Keratinocyte (primary cell): ENCODE measurements at regions not wholly inside any gene's neighbourhood (a gene's known extent, or its start where the extent isn't known, plus 50 kb on each side); places are given as distances from the start of the nearest gene placed in this dataset.

Experiments used
- DNase-seq: peaks from one replicate; pipeline ENCODE4 v3.0.0-alpha.2; 2011; ENCODE audit warnings: low read depth, missing footprints, low spot score
- FAIRE-seq: peaks from 2 replicates; lab custom pipeline; 2011; peaks lifted over from hg19 to GRCh38; lab: Jason Lieb, UNC
- H2AFZ ChIP-seq: 2 replicates; pipeline ENCODE4 v1.6.0; 2012; ENCODE audit warnings: low read length, control low read depth, inconsistent platforms; ENCODE audit not compliant: control insufficient read depth
- H3K27ac ChIP-seq: 2 replicates; pipeline ENCODE4 v1.5.1; 2011; ENCODE audit warnings: low read length; ENCODE audit not compliant: control insufficient read depth, insufficient read depth
- H3K27me3 ChIP-seq: 3 replicates; pipeline ENCODE4 v1.6.0; 2011; ENCODE audit warnings: low read length; ENCODE audit not compliant: control insufficient read depth, insufficient read depth; ENCODE audit errors: extremely low read depth
- H3K36me3 ChIP-seq, 2 experiments: 2 replicates in 1 of 2; 3 replicates in 1 of 2; pipeline ENCODE4 v1.5.1; 2011; ENCODE audit warnings: low read length in 2 of 2, mild to moderate bottlenecking in 1 of 2; ENCODE audit not compliant: control insufficient read depth in 2 of 2, insufficient read depth in 2 of 2; ENCODE audit errors: extremely low read depth in 1 of 2
- H3K4me1 ChIP-seq: 3 replicates; pipeline ENCODE4 v1.5.1; 2011; ENCODE audit warnings: low read length; ENCODE audit not compliant: control insufficient read depth, insufficient read depth; ENCODE audit errors: extremely low read depth
- H3K4me2 ChIP-seq: 3 replicates; pipeline ENCODE4 v1.6.0; 2011; ENCODE audit warnings: low read depth, low read length; ENCODE audit not compliant: control insufficient read depth, insufficient read depth; ENCODE audit errors: extremely low read depth
- H3K4me3 ChIP-seq, 3 experiments: fragments of 200-600 bp in 1 of 3; sonication (generic) in 1 of 3; 2 replicates in 2 of 3; 3 replicates in 1 of 3; pipeline ENCODE4 v1.5.1; 2011 to 2016; ENCODE audit warnings: low read length in 3 of 3, mild to moderate bottlenecking in 3 of 3, control low read depth in 2 of 3, inconsistent platforms in 1 of 3, low read depth in 1 of 3, mixed read lengths in 1 of 3, mixed run types in 1 of 3, moderate library complexity in 1 of 3; ENCODE audit not compliant: control insufficient read depth in 2 of 3, insufficient read depth in 2 of 3; ENCODE audit errors: extremely low read depth in 1 of 3
- H3K79me2 ChIP-seq: 2 replicates; pipeline ENCODE4 v1.6.0; 2012; ENCODE audit warnings: low read length; ENCODE audit not compliant: control insufficient read depth, insufficient read depth
- H3K9ac ChIP-seq: 3 replicates; pipeline ENCODE4 v1.6.0; 2011; ENCODE audit warnings: low read length; ENCODE audit not compliant: control insufficient read depth, insufficient read depth; ENCODE audit errors: extremely low read depth
- H3K9me1 ChIP-seq: 3 replicates; pipeline ENCODE4 v1.6.0; 2011; ENCODE audit warnings: low read length; ENCODE audit not compliant: control insufficient read depth, insufficient read depth; ENCODE audit errors: extremely low read depth
- H3K9me3 ChIP-seq: 2 replicates; pipeline ENCODE4 v1.5.1; 2012; ENCODE audit warnings: low read depth, low read length; ENCODE audit not compliant: control insufficient read depth
- H4K20me1 ChIP-seq: 3 replicates; pipeline ENCODE4 v1.6.0; 2011; ENCODE audit warnings: low read length; ENCODE audit not compliant: control insufficient read depth, insufficient read depth; ENCODE audit errors: extremely low read depth
- EZH2 ChIP-seq: IDR thresholded peaks from one replicate; pipeline ENCODE4 v1.6.1; 2012; ENCODE audit warnings: inconsistent platforms, mild to moderate bottlenecking, low read length, moderate library complexity
- dilution Hi-C: fragments of 300-500 bp; cut with MboI; formaldehyde crosslinking; loops from one replicate; pipeline ENCODE4 v1.7.0; 2020; ENCODE audit warnings: low sequenced_read_pairs; ENCODE audit not compliant: extremely low pct_ligation_motif_present
- TF ChIP-seq, protein P1 (sequence below), 3 experiments: IDR thresholded peaks in 1 of 3; conservative IDR thresholded peaks in 1 of 3; optimal IDR thresholded peaks in 1 of 3; 2 replicates in 2 of 3; 3 replicates in 1 of 3; pipeline versions ENCODE3 to v1.5.1; 2011; ENCODE audit warnings: low read length in 3 of 3, mild to moderate bottlenecking in 3 of 3, moderate library complexity in 2 of 3, control low read depth in 1 of 3, inconsistent platforms in 1 of 3; ENCODE audit not compliant: insufficient read depth in 2 of 3; ENCODE audit errors: extremely low read depth in 1 of 3

DNA sequence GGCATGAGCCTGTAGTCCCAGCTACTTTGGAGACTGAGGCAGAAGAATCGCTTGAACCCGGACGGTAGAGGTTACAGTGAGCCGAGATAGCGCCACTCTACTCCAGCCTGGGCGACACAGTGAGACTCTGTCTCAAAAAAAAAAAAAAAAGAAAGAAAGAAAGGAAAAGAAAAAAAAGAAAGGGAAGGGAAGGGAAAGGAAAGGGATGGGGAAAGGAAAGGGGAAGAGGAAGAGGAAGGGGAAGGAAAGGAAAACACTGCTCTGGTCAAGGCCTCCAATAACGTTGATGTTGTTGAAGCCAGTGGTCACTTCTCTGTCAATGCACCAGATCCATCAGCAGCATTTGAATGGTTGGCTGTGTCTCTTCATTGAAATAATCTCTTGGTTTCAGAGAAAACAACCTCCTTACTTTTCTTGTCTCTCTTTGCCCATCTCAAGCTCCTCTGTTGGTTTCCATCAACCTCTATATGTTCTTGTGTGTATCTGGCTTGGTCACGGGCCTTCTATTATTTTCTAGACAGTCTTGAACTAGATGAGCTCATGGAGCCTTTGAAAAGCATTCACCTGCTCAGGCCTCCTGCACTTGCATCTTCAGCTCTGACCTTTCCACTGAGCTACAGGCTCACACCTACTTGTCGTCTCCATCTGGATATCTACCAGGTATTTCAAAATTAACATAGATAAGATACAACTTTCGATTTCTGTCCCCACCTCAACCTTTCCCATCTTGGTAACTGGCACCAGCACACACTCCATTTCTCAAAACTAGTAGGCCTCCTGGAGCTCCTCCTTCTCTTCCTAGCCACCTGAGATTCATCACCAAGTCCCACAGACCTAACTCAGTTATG lies 69.4 kb upstream of the LAPTM4A start:
- Histone ChIP-seq H3K4me1 (peaks cover 22% of the 10 kb centered on the region), H4K20me1 (no peaks in the 10 kb centered on the region), H3K9me1 (no peaks in the 10 kb centered on the region), H3K36me3 (no peaks in the 10 kb centered on the region), H2AFZ (no peak overlapping the region), H3K4me3 (no peak overlapping the region), H3K79me2 (no peaks in the 10 kb centered on the region), H3K4me2 (no peak overlapping the region), H3K27ac (no peak overlapping the region), H3K27me3 (no peaks in the 10 kb centered on the region), H3K9ac (no peak overlapping the region), H3K9me3 (no peaks in the 10 kb centered on the region)
- dilution Hi-C loops = no loop called here
- FAIRE-seq = no peak
- TF ChIP-seq, protein P1, sequence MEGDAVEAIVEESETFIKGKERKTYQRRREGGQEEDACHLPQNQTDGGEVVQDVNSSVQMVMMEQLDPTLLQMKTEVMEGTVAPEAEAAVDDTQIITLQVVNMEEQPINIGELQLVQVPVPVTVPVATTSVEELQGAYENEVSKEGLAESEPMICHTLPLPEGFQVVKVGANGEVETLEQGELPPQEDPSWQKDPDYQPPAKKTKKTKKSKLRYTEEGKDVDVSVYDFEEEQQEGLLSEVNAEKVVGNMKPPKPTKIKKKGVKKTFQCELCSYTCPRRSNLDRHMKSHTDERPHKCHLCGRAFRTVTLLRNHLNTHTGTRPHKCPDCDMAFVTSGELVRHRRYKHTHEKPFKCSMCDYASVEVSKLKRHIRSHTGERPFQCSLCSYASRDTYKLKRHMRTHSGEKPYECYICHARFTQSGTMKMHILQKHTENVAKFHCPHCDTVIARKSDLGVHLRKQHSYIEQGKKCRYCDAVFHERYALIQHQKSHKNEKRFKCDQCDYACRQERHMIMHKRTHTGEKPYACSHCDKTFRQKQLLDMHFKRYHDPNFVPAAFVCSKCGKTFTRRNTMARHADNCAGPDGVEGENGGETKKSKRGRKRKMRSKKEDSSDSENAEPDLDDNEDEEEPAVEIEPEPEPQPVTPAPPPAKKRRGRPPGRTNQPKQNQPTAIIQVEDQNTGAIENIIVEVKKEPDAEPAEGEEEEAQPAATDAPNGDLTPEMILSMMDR (optimal IDR thresholded peaks at IDR 0.05 in 1 of 3, IDR thresholded peaks at IDR 0.05 in 1 of 3, conservative IDR thresholded peaks at IDR 0.05 in 1 of 3; ENCODE audit: extremely low read depth in 1 of 3, insufficient read depth in 2 of 3, low read length in 3 of 3) = no peak
- no peak for TF ChIP-seq EZH2
- no peak for DNase-seq

DNA sequence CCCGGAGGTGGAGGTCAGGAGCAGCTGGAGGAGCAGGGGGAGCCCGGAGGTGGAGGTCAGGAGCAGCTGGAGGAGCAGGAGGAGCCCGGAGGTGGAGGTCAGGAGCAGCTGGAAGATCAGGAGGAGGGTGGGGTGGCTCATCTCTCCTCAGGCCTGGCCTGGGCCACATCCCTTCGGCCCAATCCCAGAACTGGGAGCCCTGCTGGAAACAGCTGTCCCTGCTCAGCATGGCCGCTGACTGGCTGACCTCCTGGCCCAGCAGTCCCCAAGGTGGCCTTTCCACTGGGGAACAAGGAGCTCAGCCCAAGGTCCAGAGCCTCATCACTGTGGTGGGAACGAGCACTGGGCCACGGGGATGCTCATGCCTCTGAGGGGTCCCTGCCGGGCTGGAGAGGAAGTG lies 66.6 kb upstream of the LAPTM4A start:
- FAIRE-seq = no peak
- peaks cover 20% of the 10 kb centered on the region for H3K4me1 ChIP-seq

More for the DNA sequence above, 66.6 kb upstream of the LAPTM4A start:
- no peak overlapping the region for H3K4me2 ChIP-seq
- no peaks in the 10 kb centered on the region for H3K9me1 ChIP-seq
- H3K79me2 ChIP-seq = no peaks in the 10 kb centered on the region
- H3K27me3 ChIP-seq = no peaks in the 10 kb centered on the region
- no peaks in the 10 kb centered on the region for H4K20me1 ChIP-seq
- no peak overlapping the region for H3K27ac ChIP-seq
- no peak overlapping the region for H3K4me3 ChIP-seq
- no peaks in the 10 kb centered on the region for H3K36me3 ChIP-seq
- no peak for TF ChIP-seq EZH2
- TF ChIP-seq, protein P1 (optimal IDR thresholded peaks at IDR 0.05 in 1 of 3, IDR thresholded peaks at IDR 0.05 in 1 of 3, conservative IDR thresholded peaks at IDR 0.05 in 1 of 3; ENCODE audit: extremely low read depth in 1 of 3, insufficient read depth in 2 of 3, low read length in 3 of 3) = no peak
- no peak for DNase-seq
- no peaks in the 10 kb centered on the region for H3K9me3 ChIP-seq
- dilution Hi-C loops = no loop called here
- H2AFZ ChIP-seq = no peak overlapping the region
- no peak overlapping the region for H3K9ac ChIP-seq
